ACHN (cell line): ENCODE measurements at regions not wholly inside any gene's neighbourhood (a gene's known extent, or its start where the extent isn't known, plus 50 kb on each side); places are given as distances from the start of the nearest gene placed in this dataset.

Source experiments
- DNase-seq: peaks from one replicate; pipeline ENCODE4 v3.0.0-alpha.2; 2015
- in situ Hi-C: cut with HindIII; loops from 2 replicates; pipeline ENCODE4 v1.10.0; 2017; ENCODE audit warnings: low sequenced_read_pairs, low pct_ligation_motif_present, low pct_unique_long_range_greater_than_20kb

- no peak for DNase-seq
- in situ Hi-C loops = no loop called here
Observed at GRCh38 chr20:9981829-9982228, 53.0 kb upstream of the ANKEF1 start.

DNA sequence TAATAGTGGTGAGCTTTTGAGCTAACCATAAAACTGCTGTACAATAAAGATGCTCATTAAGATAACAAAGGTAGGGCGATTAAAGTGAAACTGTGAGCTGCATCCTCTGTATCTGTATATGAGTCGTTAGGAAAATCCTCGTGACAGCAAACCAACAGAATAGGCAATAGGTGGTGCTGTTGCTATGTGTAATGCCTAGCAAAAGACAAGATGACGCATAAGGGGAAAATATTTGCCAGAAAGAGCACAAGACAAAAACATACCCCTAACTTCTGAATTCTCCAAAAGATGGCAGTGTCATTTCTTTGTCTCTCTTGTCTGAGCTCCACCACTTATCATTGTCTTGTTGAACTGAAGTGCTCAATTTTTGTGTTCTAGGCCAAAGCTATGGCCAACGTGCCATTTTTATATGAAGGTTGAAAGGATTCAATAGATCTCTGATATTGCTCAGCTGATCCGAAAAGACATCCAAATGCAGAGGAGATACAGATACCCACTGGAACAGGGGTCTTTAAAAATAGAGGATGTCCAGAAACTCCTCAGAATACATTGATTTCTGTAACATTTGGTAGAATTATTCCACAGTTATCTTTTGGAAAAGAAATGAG is 56.3 kb upstream of the ANKEF1 start:
- in situ Hi-C loops = no loop called here
- DNase-seq = peak; percentile 69

DNA sequence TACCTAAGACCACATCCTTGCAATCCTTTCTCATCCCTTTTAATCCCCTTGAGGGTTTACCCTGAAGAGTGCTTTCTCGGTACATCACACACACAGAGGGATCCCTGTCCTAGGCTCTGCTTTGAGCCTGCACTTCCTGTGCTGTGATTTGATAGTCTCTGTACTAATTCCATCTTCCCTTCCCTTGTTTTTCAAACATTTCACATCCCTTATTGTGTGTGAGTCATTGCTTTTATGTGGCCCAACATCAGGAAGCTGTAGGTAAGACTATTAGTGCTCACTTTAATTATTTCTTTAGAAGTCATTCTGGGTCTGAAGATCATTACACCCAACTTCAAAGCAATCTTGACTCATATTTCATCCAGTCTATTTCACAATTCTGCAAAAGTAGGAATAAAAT is 57.2 kb upstream of the ANKEF1 start:
- in situ Hi-C loops = no loop called here
- no peak for DNase-seq

- no peak for DNase-seq
- in situ Hi-C loops = no loop called here
Observed at GRCh38 chr20:9974324-9974723, 60.5 kb upstream of the ANKEF1 start.

- DNase-seq = no peak
- in situ Hi-C loops = no loop called here
Observed at GRCh38 chr20:9971746-9972145, 63.0 kb upstream of the ANKEF1 start.

DNA sequence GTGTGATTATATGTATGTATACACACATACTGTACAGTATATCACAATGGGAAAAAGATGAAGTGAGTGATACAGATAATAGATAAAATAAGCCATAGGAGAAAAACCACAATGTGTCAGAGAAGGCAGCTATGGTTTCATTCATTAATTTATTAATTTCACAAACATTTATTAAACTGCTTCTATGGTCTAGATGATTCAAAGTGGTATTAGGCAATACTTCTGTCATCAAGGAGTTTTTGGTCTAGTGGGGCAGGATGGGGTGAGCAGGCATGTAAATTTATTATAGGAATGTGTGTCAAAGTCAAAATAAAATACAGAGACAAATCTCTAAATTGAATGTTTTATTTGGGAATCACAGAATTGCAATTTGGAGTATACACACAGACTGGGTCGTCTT is 65.2 kb upstream of the ANKEF1 start:
- in situ Hi-C loops = no loop called here
- no peak for DNase-seq

GRCh38 chr20:9968015-9968414 is 66.8 kb upstream of the ANKEF1 start:
- in situ Hi-C loops = no loop called here
- no peak for DNase-seq

- DNase-seq = peak; percentile 8
- in situ Hi-C loops = no loop called here
Observed at GRCh38 chr20:9966966-9967365, 67.8 kb upstream of the ANKEF1 start.

DNA sequence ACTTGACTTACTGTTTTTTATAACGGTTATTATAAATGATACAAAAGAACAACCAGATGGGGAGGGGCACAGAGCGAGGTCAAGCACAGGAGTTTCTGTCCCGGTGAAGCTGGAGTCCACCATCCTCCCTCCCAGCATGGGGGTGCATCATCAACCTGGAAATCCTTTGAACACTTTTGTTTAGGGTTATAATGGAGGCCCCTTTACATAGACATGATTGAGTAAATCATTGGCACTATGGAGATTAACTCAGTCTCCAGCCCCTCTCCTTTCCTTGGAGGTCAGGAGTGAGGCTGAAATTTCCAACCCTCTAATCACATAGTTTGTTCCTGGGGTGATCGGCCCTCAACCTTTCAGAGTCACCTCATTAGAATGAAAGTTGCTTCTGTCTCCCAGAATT is 71.8 kb upstream of the ANKEF1 start:
- no peak for DNase-seq
- in situ Hi-C loops = no loop called here

GRCh38 chr20:9958693-9959092 is 76.1 kb upstream of the ANKEF1 start:
- in situ Hi-C loops = no loop called here
- DNase-seq = no peak

GRCh38 chr20:9955646-9956045 is 79.1 kb upstream of the ANKEF1 start:
- in situ Hi-C loops = no loop called here
- DNase-seq = no peak

GRCh38 chr20:9949563-9949962 is 85.2 kb upstream of the ANKEF1 start:
- no peak for DNase-seq
- in situ Hi-C loops = no loop called here

DNA sequence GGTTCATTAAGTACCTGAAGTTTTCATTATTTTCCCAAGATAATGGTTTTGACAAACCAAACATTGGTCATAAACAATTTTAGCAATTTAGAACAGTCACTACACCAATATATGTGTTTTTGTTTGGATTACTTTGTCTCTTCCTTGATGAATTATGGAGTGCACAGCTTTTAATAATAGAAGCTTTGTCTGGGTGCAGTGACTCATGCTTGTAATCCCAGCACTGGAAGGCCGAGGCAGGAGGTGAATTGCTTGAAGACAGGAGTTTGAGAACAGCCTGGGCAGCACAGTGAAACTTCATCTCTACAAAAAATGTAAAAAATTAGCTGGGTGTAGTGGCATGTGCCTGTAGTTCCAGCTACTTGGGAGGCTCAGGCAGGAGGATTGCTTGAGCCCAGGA is 89.4 kb upstream of the ANKEF1 start:
- in situ Hi-C loops = no loop called here
- DNase-seq = no peak

- in situ Hi-C loops = no loop called here
Observed at GRCh38 chr20:9942736-9943135, 92.1 kb upstream of the ANKEF1 start.

GRCh38 chr20:9940329-9940728 is 94.5 kb upstream of the ANKEF1 start:
- no peak for DNase-seq
- in situ Hi-C loops = no loop called here

More at GRCh38 chr20:9942736-9943135, 92.1 kb upstream of the ANKEF1 start:
- no peak for DNase-seq

DNA sequence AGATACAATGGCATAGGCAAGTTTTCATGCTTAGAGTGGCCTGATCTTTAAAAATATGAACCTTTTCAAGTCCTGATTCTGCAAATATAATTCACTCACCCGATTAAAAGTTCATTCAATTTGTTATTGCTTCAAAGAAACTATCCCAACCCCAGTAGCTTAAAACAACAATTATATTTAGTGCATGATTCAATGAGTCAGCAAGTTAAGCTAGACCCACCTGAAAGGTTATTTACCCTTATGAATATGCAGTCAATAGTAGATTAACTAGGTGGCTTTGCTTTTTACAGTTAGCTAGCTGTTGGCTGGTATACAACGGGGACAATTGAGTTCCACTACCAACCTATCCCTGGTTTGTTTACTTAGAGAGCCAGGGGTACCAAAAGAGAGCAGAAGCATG is 95.6 kb upstream of the ANKEF1 start:
- no peak for DNase-seq
- in situ Hi-C loops = no loop called here

DNA sequence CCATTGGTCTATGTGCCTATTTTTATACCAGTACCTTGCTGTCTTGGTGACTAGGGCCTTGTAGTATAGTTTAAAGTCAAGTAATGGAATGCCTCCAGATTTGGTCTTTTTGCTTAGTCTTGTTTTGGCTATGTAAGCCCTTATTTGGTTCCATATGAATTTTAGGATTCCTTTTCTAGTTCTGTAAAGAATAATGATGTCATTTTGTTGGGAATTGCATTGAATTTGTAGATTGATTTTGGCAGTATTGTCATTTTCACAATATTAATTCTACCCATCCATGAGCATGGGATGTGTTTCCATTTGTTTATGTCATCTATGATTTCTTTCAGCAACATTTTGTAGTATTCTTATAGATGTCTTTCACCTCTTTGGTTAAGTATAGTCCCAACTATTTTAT is 96.4 kb upstream of the PAK5 start:
- in situ Hi-C loops = no loop called here

GRCh38 chr20:9930142-9930541 is 91.3 kb upstream of the PAK5 start:
- in situ Hi-C loops = no loop called here
- DNase-seq = no peak

More for the DNA sequence above, 96.4 kb upstream of the PAK5 start:
- no peak for DNase-seq

GRCh38 chr20:9928955-9929354 is 90.1 kb upstream of the PAK5 start:
- no peak for DNase-seq
- in situ Hi-C loops = no loop called here

DNA sequence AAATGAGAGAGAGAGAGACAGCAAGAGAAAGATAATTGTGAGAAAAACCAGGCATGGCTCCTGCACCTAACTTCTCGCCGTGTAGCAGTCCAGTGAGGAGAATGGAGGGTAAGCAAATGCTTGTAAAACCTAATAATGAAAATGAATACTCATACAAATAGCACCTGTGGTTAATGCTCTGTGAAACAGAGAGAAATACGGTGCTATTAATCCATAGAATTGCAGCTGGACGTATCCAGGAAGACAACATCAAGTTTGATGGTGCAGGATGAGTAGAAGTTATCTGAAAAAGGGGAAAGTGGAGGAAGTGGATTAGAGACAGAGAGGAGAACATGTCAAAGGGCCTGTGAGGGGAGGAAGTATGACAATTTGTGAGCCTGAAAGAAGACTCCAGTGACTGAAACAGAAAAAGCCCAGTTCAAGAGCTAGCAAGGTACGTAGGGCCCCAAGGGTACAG is 89.4 kb upstream of the PAK5 start:
- in situ Hi-C loops = no loop called here
- DNase-seq = no peak

DNA sequence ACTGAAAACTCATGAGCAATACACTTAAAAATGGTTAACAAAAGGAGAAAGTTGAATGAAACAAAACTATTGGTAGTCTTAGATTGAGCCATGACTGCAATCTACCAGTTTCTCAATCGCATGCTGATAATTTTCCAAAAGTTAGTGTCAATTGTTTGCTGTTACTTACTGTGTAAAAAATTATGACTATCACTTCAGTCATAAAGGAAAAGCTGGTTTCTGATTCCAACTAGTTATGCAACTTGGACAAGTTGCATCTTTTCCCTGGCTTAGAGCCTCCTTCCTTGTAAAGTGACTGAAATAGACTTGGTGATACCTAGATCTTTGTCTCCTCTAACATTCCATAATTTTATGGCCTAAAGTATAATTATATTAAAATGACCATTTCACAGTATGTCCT is 88.3 kb upstream of the PAK5 start:
- no peak for DNase-seq
- in situ Hi-C loops = no loop called here
